H9 (cell line): ENCODE measurements at regions not wholly inside any gene's neighbourhood (a gene's known extent, or its start where the extent isn't known, plus 50 kb on each side); places are given as distances from the start of the nearest gene placed in this dataset.

Experiments used
- DNase-seq: peaks from one replicate; pipeline ENCODE4 v3.0.0-alpha.2; 2017
- H2AFZ ChIP-seq: one replicate; pipeline ENCODE4 v1.6.1; 2013; ENCODE audit warnings: mild to moderate bottlenecking, low read length, control low read depth, moderate library complexity
- H2AK5ac ChIP-seq: 2 replicates; pipeline ENCODE4 v1.6.1; 2013; ENCODE audit warnings: low read length, control low read depth, mixed read lengths; ENCODE audit not compliant: insufficient read length
- H2BK120ac ChIP-seq: one replicate; pipeline ENCODE4 v1.6.1; 2013; ENCODE audit warnings: low read depth, mild to moderate bottlenecking, low read length, control low read depth, inconsistent platforms; ENCODE audit not compliant: poor library complexity, severe bottlenecking
- H2BK12ac ChIP-seq: 2 replicates; pipeline ENCODE4 v1.6.1; 2013; ENCODE audit warnings: low read length, control low read depth, mixed read lengths, low read depth; ENCODE audit not compliant: insufficient read length
- H2BK15ac ChIP-seq: 2 replicates; pipeline ENCODE4 v1.6.1; 2013; ENCODE audit warnings: low read depth, low read length, control low read depth
- H2BK20ac ChIP-seq: one replicate; pipeline ENCODE4 v1.6.1; 2013; ENCODE audit warnings: low read depth, mild to moderate bottlenecking, low read length, control low read depth, inconsistent platforms; ENCODE audit not compliant: poor library complexity, severe bottlenecking
- H2BK5ac ChIP-seq: 2 replicates; pipeline ENCODE4 v1.6.1; 2013; ENCODE audit warnings: low read length, control low read depth, mixed read lengths; ENCODE audit not compliant: insufficient read length
- H3K14ac ChIP-seq: 2 replicates; pipeline ENCODE4 v1.6.1; 2013; ENCODE audit warnings: low read length, control low read depth; ENCODE audit not compliant: insufficient read depth
- H3K18ac ChIP-seq: 2 replicates; pipeline ENCODE4 v1.6.1; 2013; ENCODE audit warnings: low read depth, mild to moderate bottlenecking, mixed read lengths, low read length, control low read depth; ENCODE audit not compliant: insufficient read length
- H3K23ac ChIP-seq: 2 replicates; pipeline ENCODE4 v1.6.1; 2013; ENCODE audit warnings: low read length, control low read depth, mixed read lengths, low read depth; ENCODE audit not compliant: insufficient read length
- H3K23me2 ChIP-seq: 2 replicates; pipeline ENCODE4 v1.6.1; 2013; ENCODE audit warnings: low read depth, mild to moderate bottlenecking, mixed read lengths, low read length, control low read depth; ENCODE audit not compliant: insufficient read length, poor library complexity, severe bottlenecking
- H3K27ac ChIP-seq: 2 replicates; pipeline ENCODE4 v1.5.1; 2013; ENCODE audit warnings: low read length, control low read depth, mixed read lengths, low read depth; ENCODE audit not compliant: insufficient read length
- H3K27me3 ChIP-seq: 2 replicates; pipeline ENCODE4 v1.6.1; 2013; ENCODE audit warnings: low read length, control low read depth, inconsistent platforms; ENCODE audit not compliant: insufficient read depth
- H3K4ac ChIP-seq: 2 replicates; pipeline ENCODE4 v1.6.1; 2013; ENCODE audit warnings: low read depth, mild to moderate bottlenecking, control low read depth, inconsistent platforms, low read length, moderate library complexity
- H3K4me1 ChIP-seq: 2 replicates; pipeline ENCODE4 v1.6.1; 2013; ENCODE audit warnings: low read length, control low read depth, inconsistent platforms; ENCODE audit not compliant: insufficient read depth
- H3K4me2 ChIP-seq: 2 replicates; pipeline ENCODE4 v1.6.1; 2013; ENCODE audit warnings: low read length, control low read depth, mixed read lengths; ENCODE audit not compliant: insufficient read length, insufficient read depth
- H3K56ac ChIP-seq: 2 replicates; pipeline ENCODE4 v1.6.1; 2013; ENCODE audit warnings: low read depth, mild to moderate bottlenecking, mixed read lengths, low read length, control low read depth; ENCODE audit not compliant: insufficient read length
- H3K79me1 ChIP-seq: 2 replicates; pipeline ENCODE4 v1.6.1; 2013; ENCODE audit warnings: low read depth, mild to moderate bottlenecking, moderate library complexity, low read length, control low read depth, inconsistent platforms; ENCODE audit not compliant: insufficient read depth, poor library complexity, severe bottlenecking
- H3K79me2 ChIP-seq: 2 replicates; pipeline ENCODE4 v1.6.1; 2013; ENCODE audit warnings: low read length, control low read depth, inconsistent platforms; ENCODE audit not compliant: insufficient read depth
- H3K9ac ChIP-seq: 2 replicates; pipeline ENCODE4 v1.6.1; 2013; ENCODE audit warnings: low read length, control low read depth, mixed read lengths; ENCODE audit not compliant: insufficient read length; ENCODE audit errors: extremely low read depth
- H3K9me3 ChIP-seq: one replicate; pipeline ENCODE4 v1.6.1; 2013; ENCODE audit warnings: low read depth, low read length, inconsistent platforms; ENCODE audit not compliant: control insufficient read depth
- H3T11ph ChIP-seq: one replicate; pipeline ENCODE4 v1.6.1; 2013; ENCODE audit warnings: mild to moderate bottlenecking, low read length, control low read depth, inconsistent platforms
- H4K20me1 ChIP-seq: one replicate; pipeline ENCODE4 v1.6.1; 2013; ENCODE audit not compliant: control insufficient read depth, insufficient read length, insufficient read depth
- H4K5ac ChIP-seq: 2 replicates; pipeline ENCODE4 v1.6.1; 2013; ENCODE audit warnings: low read depth, mild to moderate bottlenecking, mixed read lengths, low read length, control low read depth; ENCODE audit not compliant: insufficient read length
- H4K8ac ChIP-seq: replicated peaks from 2 replicates; pipeline ENCODE4 v1.6.1; 2013; ENCODE audit warnings: low read length, control low read depth, mixed read lengths, low read depth; ENCODE audit not compliant: insufficient read length
- H4K91ac ChIP-seq: 2 replicates; pipeline ENCODE4 v1.6.1; 2013; ENCODE audit warnings: low read depth, mild to moderate bottlenecking, moderate library complexity, mixed read lengths, low read length, control low read depth; ENCODE audit not compliant: insufficient read length
- H3K27ac Mint-ChIP-seq, 3 experiments: 2 replicates in 2 of 3; 3 replicates in 1 of 3; pipeline ENCODE4 v1.8.0; 2020 to 2021; ENCODE audit warnings: mixed read lengths in 3 of 3, mild to moderate bottlenecking in 1 of 3, moderate library complexity in 1 of 3
- H3K27me3 Mint-ChIP-seq: 2 replicates; pipeline ENCODE4 v1.8.0; 2021; ENCODE audit warnings: low read depth, mild to moderate bottlenecking, moderate library complexity, mixed read lengths
- H3K36me3 Mint-ChIP-seq, 3 experiments: 2 replicates in 2 of 3; 3 replicates in 1 of 3; pipeline ENCODE4 v1.8.0; 2020 to 2021; ENCODE audit warnings: low read depth in 3 of 3, mixed read lengths in 3 of 3; ENCODE audit not compliant: insufficient read depth in 1 of 3
- H3K4me1 Mint-ChIP-seq, 2 experiments: 2 replicates each; pipeline ENCODE4 v1.8.0; 2020; ENCODE audit warnings: mixed read lengths in 2 of 2
- H3K4me3 Mint-ChIP-seq, 2 experiments: 2 replicates in 1 of 2; 3 replicates in 1 of 2; pipeline ENCODE4 v1.8.0; 2020 to 2021; ENCODE audit warnings: mild to moderate bottlenecking in 2 of 2, mixed read lengths in 2 of 2, moderate library complexity in 1 of 2
- H3K9me3 Mint-ChIP-seq, 2 experiments: 2 replicates in 1 of 2; 3 replicates in 1 of 2; pipeline ENCODE4 v1.8.0; 2020; ENCODE audit warnings: mild to moderate bottlenecking in 2 of 2, mixed read lengths in 2 of 2, moderate library complexity in 1 of 2
- WGBS: extraction: QIAGEN DNeasy Blood & Tissue Kit; methylation state at CpG from one replicate; pipeline ENCODE4 v1.1.7; 2013; ENCODE audit warnings: missing lambda C conversion rate, low lambda C conversion rate, mixed read lengths; ENCODE audit not compliant: insufficient read length; ENCODE audit errors: extremely low coverage; 5-methylcytosine and 5-hydroxymethylcytosine counted together
- TF ChIP-seq, protein P1 (sequence below): fragments of 200-600 bp; sonication (generic); conservative IDR thresholded peaks from 3 replicates; pipeline ENCODE4 v1.8.0; 2021; ENCODE audit warnings: antibody characterized with exemption, mild to moderate bottlenecking

DNA sequence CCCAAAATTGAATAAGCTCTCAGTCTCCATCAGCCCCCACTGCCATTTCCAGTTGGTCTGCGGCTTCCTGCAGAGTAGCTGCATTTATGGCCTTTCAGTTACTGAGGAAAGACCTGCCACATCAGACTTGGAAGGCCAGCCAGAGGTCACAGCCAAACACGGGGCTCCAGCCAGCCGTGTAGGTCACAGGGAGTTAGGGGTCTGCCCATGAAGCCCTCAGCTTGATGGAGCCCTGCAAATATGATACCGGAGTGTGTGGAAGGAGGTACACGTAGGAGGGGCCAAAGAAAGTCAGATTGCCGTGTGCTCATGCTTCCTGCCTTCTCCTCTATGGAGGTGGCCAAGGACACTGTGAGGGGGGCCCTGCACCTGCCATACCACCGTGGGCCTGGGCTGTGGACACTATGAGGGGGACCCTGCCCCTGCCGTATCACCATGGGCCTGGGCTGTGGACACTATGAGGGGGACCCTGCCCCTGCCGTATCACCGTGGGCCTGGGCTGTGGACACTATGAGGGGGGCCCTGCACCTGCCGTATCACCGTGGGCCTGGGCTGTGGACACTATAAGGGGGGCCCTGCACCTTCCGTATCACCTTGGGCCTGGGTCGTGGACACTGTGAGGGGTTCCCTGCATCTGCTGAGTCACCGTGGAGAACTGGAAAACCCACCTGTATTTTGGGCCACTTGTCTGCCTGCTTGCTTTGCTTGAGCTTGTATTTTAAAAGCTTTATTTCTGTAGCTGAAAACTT lies 335.7 kb upstream of the SHH start:
- no peak for DNase-seq
- H3K4ac ChIP-seq: no peak overlapping the region
- no peak overlapping the region for H2AFZ ChIP-seq
- no peak overlapping the region for H3T11ph ChIP-seq
- Mint-ChIP-seq H3K27ac (no peak overlapping the region; a peak in 1 of 7 replicates), H3K9me3 (peaks cover 0 to under 1% of the 10 kb centered on the region in 2 experiments; a peak in 2 of 5 replicates), H3K4me3 (no peak overlapping the region), H3K4me1 (peaks cover 11% of the 10 kb centered on the region in 2 experiments), H3K27me3 (no peaks in the 10 kb centered on the region; the same call in 1 of the 2 replicates), H3K36me3 (no peaks in the 10 kb centered on the region)
- no peaks in the 10 kb centered on the region for H3K9me3 ChIP-seq
- H3K27ac ChIP-seq: no peak overlapping the region
- H2BK120ac ChIP-seq: no peak overlapping the region
- H3K9ac ChIP-seq: no peak overlapping the region
- no peak overlapping the region for H2BK5ac ChIP-seq
- no peak overlapping the region for H3K23ac ChIP-seq
- no peak overlapping the region for H2BK12ac ChIP-seq
- no peaks in the 10 kb centered on the region for H3K79me2 ChIP-seq
- TF ChIP-seq, protein P1, sequence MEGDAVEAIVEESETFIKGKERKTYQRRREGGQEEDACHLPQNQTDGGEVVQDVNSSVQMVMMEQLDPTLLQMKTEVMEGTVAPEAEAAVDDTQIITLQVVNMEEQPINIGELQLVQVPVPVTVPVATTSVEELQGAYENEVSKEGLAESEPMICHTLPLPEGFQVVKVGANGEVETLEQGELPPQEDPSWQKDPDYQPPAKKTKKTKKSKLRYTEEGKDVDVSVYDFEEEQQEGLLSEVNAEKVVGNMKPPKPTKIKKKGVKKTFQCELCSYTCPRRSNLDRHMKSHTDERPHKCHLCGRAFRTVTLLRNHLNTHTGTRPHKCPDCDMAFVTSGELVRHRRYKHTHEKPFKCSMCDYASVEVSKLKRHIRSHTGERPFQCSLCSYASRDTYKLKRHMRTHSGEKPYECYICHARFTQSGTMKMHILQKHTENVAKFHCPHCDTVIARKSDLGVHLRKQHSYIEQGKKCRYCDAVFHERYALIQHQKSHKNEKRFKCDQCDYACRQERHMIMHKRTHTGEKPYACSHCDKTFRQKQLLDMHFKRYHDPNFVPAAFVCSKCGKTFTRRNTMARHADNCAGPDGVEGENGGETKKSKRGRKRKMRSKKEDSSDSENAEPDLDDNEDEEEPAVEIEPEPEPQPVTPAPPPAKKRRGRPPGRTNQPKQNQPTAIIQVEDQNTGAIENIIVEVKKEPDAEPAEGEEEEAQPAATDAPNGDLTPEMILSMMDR: no peak
- H4K5ac ChIP-seq: no peak overlapping the region
- no peaks in the 10 kb centered on the region; the same call in 1 of the 2 replicates for H3K4me1 ChIP-seq
- no peaks in the 10 kb centered on the region for H4K20me1 ChIP-seq
- no peak overlapping the region for H2AK5ac ChIP-seq
- no peak overlapping the region for H4K8ac ChIP-seq
- H3K14ac ChIP-seq: no peak overlapping the region; the same call in 1 of the 2 replicates
- no CpG with 5 or more reads among the region's 15 CpGs for WGBS
- no peaks in the 10 kb centered on the region for H3K23me2 ChIP-seq
- no peak overlapping the region for H4K91ac ChIP-seq
- H3K4me2 ChIP-seq: no peak overlapping the region
- no peaks in the 10 kb centered on the region for H3K27me3 ChIP-seq
- H3K79me1 ChIP-seq: no peaks in the 10 kb centered on the region
- no peak overlapping the region for H3K56ac ChIP-seq
- H3K18ac ChIP-seq: no peak overlapping the region
- no peak overlapping the region for H2BK15ac ChIP-seq
- H2BK20ac ChIP-seq: no peak overlapping the region
